SH-SY5Y (cell line): ENCODE measurements at regions not wholly inside any gene's neighbourhood (a gene's known extent, or its start where the extent isn't known, plus 50 kb on each side); places are given as distances from the start of the nearest gene placed in this dataset.

Experiments
- GATA2 ChIP-seq: IDR thresholded peaks from 2 replicates; pipeline ENCODE4 v1.6.1; 2011; ENCODE audit warnings: mild to moderate bottlenecking, low read depth, low read length
- GATA3 ChIP-seq: IDR thresholded peaks from 2 replicates; pipeline ENCODE4 v1.6.1; 2011; ENCODE audit warnings: low read depth, mild to moderate bottlenecking, low read length, moderate library complexity

DNA sequence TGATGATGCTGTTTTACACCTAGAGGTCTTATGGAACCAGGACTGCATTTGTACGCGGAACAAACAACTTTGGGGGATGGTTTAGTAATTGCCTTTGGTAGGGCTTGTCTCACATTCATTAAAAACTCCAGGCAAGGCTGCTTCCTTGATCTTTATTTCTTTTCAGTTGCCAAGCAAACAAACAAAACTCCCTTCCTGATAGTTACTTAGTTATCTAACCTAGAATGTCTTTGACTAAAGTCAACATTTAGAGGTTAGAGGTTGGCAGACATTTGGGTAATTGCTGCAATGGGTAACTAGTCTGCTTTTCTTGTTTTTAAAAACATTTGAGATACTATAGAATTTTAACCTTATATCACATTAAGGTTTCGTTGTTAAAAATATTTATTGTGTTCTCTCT is 500.9 kb upstream of the PTBP2 start:
- TF ChIP-seq GATA2: no peak
- no peak for TF ChIP-seq GATA3
